HG02884 (cell line): ENCODE measurements at regions not wholly inside any gene's neighbourhood (a gene's known extent, or its start where the extent isn't known, plus 50 kb on each side); places are given as distances from the start of the nearest gene placed in this dataset.

Source experiments
- ATAC-seq: cut with Tn5 transposase; IDR thresholded peaks from one replicate; pipeline ENCODE4 v1.9.1; 2021; ENCODE audit warnings: mild to moderate bottlenecking, moderate library complexity; ENCODE audit not compliant: unreplicated experiment

DNA sequence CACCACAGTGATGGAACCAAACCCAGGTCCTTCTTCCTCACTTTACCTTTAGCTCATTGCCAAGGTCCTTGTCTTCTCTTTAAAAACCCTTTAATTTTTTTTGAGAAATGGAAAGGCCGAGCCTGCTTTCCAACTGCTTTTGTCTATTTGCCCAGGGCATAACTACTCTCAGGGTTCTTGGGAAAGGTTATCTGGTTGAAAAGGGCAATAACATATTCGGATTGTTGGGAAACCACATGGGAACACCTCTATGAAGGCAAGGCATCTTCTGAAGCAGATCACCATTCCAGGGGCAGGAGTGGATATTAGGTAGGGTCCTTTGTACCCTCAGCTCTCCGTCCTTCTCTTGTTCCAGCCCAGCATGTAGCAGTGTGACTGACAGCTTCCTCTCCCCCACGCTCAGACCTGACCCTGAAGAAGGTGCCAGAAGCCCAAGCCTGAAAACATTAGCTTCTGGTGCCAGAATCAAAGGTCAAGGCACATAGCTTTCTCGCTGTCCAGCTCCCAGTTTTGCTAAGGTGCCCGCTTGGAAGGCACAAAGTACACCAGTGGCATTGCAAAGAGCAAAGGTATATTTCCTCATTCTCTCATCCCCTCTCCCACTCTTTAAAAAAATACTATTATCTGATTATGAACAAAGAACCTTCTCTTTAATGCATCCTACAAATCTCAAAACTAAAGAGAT is 123.2 kb upstream of the LINC00305 start:
- ATAC-seq = no peak

DNA sequence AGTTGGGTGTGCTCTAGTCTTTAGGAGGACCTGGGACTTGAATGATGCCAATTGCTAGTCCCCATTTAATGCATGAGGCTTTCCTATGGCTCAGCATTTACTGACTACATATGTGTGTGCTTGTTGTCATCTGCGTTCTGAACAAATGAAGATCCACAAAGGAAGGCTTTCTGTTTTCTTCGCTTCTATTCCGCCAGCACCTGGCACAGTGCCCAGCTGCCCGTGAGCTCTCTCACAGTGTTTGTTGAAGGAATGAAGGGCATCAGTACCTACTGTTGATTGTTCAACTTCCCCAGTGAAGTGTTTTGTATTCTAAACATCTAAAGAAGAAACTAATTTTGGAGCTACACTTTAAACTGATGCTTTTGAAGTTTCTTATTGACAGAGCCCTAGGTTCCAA is 122.4 kb upstream of the LINC00305 start:
- ATAC-seq = no peak

DNA sequence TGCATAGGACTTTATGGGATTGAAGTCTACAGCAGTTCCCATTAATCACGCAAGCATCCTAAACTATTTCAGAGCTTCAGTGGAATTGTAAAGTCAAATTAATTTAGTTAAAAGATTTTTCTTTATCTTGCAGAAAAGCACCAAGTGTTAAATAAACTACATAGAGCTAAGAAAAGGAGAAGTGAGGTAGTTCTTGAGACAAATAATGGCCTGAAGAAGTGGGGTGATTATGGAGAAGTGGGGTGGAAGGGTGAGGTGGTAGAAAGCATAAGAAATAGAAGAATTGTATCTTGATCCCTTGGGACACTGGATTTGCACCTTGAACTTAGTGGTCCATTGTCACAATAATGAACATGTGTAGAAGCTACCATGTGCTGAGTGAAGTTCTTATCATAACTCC is 121.7 kb upstream of the LINC00305 start:
- no peak for ATAC-seq

DNA sequence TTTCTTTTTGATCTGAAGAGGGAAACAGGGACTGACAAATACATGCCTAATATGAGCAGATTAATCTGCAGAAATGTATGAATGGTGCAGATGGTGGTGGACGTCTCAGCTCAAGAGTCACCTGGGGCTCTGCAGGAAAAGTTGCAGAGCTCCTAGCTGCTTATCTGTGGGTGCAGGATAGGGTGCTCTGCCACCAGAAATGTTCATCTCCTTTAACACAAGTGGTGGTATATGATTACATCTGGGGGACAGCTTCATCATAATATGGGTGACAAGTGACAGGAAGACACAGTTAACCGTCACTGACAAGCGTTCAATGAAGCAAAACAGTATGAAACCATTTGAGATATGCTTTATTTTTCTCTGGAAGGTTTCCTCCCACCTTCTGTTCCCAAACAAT is 121.2 kb upstream of the LINC00305 start:
- no peak for ATAC-seq

- no peak for ATAC-seq
These were observed 115.3 kb upstream of the LINC00305 start for GRCh38 chr18:64264171-64264570.

GRCh38 chr18:64260810-64261209 is 111.9 kb upstream of the LINC00305 start:
- ATAC-seq = no peak

DNA sequence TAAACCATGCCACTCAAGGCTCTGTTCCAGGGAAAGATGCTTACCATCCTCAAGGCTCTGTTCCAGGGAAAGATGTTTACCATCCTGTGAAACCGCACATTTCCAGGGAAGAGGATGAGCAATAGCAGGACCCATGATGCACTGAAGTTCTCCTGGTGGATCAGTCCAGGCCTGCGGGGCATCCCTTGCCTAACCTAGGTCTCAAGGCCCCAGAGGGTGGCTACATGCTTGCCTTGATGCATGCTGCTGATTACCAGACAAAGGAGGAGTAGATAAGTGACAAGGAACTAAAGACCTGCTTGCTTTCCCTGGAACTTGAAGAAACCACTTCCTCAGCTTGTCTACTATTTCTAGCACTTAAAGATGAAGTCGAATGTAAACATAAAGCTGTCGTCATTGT is 111.0 kb upstream of the LINC00305 start:
- ATAC-seq = no peak

- ATAC-seq = no peak
These were observed 109.3 kb upstream of the LINC00305 start for GRCh38 chr18:64258111-64258650.

- no peak for ATAC-seq
These were observed 105.7 kb upstream of the LINC00305 start for GRCh38 chr18:64254399-64255093.

- no peak for ATAC-seq
These were observed 105.0 kb upstream of the LINC00305 start for GRCh38 chr18:64253873-64254272.

GRCh38 chr18:64253222-64253621 is 104.3 kb upstream of the LINC00305 start:
- ATAC-seq = no peak

- no peak for ATAC-seq
These were observed 99.9 kb upstream of the LINC00305 start for GRCh38 chr18:64248836-64249235.

- no peak for ATAC-seq
These were observed 96.4 kb upstream of the LINC00305 start for GRCh38 chr18:64245126-64245861.

DNA sequence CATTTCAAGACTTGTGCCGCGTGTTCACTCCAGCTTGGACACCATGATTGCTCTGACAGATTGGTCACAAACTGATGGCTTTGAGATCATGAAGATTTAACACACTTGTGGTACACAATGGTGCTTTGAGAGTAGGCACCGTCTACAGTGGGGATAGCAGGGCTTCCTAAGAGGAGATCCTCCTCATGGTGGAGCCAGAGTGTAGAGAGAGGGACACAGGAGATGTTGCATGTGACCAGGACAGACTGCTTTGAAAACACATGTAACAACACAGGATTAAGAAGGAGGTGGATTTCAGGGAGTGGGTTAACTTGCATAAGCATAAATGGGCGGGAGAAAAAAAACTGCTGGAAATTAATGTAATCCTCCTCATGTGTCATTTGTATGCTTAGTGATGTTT is 95.7 kb upstream of the LINC00305 start:
- ATAC-seq = no peak

DNA sequence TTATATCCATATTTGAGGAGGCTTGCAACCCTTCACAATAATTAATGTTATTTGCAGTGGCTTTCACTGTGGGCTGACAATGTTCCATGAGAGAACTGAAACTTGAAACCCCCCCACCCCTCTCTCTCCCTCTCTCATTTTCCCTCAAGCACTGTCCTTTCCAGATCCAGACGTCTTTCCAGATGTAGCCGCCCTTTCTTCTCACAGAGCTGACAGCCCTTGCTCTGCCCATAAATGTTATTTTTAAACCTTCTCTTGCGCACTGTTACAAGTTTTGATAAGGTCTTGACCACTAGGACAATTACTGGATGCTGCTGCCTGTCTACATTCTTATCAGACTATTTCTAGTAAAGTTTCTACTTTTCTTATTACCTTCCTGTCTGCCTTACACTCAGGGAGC is 91.4 kb upstream of the LINC00305 start:
- ATAC-seq = no peak

GRCh38 chr18:64238076-64238475 is 89.2 kb upstream of the LINC00305 start:
- no peak for ATAC-seq

- no peak for ATAC-seq
These were observed 85.4 kb upstream of the LINC00305 start for GRCh38 chr18:64234321-64234720.

DNA sequence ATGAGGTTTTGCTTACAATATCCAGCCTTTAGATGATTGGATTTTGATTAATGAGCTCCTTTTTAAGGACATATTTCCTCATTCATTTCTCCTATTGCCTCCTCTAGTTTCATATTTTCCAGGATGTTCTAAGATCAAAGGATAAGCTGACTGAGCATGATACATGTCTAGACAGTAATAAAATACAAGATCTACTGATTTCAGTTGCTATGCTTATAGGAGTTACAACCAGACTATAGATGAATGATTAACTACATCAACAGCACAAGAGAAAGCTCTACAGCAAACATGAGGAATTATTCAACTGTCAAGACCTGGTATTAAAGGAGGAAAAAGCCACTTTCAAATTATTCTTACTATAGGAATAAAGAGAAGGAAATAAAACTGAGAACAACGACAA is 85.0 kb upstream of the LINC00305 start:
- ATAC-seq = no peak

DNA sequence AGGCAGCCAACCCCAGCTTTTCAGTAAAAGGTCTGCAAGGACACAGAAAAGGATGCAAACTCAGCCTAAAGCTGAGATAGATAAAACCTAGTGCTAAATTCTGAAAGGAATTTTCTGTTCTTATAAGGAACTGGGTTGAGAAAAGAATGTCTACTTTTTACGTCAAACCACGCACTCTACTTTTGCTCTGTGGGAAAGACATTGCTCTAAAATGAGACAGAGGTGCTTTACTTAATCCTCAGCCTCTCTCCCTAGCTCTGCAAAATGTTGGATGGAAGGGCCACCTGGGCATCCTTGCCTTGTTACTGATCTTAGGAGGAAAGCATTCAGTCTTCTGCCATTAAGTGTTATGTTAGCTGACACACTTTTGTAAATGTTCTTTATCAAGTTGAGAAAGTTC is 72.1 kb upstream of the LINC00305 start:
- no peak for ATAC-seq

- ATAC-seq = no peak
These were observed 70.6 kb upstream of the LINC00305 start for GRCh38 chr18:64219517-64219916.

DNA sequence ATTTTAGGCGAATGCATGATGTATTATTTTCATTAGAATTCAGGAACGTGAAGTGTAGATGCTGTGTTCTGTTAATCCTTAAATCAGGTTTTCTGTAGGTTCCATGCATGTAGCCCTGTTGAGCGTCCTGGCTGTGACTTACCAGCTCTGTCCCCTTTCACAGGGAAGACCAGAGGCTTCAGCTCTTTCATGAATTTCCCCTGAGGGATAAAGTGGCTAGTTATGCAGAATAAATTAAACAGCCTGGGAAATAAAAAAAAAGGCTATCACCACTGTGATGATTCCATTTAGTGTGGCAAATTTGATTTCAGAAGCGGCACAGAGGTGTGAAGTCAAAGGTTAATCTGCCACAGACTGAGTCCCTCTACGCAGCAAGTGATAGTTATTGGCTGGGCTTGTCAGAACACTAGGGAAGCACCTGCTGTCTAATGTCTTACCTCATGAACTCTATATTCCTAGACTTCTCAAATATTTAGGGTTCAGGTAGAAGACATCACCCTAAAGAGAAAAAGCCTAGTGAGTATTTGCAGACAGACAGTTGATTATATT is 61.6 kb upstream of the LINC00305 start:
- no peak for ATAC-seq
